ENCODE measurements at regions not wholly inside any gene's neighbourhood (a gene's known extent, or its start where the extent isn't known, plus 50 kb on each side); places are given as distances from the start of the nearest gene placed in this dataset.

DNA sequence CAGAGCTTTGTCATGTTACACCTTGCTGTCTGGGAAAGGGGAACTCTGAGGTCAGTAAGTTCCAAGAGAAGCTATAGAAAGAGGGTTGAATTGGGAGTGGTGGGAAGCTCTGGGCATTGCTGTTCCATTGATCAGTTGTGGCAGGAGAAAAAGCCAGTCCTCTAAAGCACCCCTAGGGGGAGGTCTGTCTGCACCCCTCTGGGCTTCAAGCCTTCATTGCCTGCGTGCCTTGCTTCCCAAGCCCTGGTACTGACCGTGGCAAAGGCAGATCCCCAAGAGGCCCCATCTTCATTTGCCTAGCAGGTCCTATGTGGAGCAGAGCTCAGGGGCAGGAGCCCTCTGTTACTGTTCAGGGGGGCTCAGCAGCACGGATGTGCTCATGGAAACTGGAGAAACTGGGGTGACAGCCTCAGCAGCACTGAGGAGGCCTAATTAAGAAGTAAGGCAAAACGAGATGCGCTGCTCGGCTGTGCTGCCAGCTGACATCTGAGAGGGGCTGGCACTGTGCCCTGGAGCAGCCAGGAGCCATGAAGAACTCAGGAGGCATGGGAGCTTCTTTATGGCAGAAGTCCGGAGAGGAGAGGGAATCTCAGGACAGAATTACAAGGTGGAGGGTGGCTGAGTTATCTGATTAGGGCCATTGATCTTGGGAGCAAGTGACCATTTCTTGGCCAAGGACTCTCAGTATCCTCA is 270.9 kb downstream of the RPLP1 start:
- TF ChIP-seq, protein P1, sequence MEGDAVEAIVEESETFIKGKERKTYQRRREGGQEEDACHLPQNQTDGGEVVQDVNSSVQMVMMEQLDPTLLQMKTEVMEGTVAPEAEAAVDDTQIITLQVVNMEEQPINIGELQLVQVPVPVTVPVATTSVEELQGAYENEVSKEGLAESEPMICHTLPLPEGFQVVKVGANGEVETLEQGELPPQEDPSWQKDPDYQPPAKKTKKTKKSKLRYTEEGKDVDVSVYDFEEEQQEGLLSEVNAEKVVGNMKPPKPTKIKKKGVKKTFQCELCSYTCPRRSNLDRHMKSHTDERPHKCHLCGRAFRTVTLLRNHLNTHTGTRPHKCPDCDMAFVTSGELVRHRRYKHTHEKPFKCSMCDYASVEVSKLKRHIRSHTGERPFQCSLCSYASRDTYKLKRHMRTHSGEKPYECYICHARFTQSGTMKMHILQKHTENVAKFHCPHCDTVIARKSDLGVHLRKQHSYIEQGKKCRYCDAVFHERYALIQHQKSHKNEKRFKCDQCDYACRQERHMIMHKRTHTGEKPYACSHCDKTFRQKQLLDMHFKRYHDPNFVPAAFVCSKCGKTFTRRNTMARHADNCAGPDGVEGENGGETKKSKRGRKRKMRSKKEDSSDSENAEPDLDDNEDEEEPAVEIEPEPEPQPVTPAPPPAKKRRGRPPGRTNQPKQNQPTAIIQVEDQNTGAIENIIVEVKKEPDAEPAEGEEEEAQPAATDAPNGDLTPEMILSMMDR (conservative IDR thresholded peaks at IDR 0.05; ENCODE audit: low read depth, low read length), result peak; percentile 15
- no peak overlapping the region for H3K4me3 ChIP-seq (ENCODE audit: low read depth, low read length)
- DNase-seq (ENCODE audit: low read depth), result no peak

DNA sequence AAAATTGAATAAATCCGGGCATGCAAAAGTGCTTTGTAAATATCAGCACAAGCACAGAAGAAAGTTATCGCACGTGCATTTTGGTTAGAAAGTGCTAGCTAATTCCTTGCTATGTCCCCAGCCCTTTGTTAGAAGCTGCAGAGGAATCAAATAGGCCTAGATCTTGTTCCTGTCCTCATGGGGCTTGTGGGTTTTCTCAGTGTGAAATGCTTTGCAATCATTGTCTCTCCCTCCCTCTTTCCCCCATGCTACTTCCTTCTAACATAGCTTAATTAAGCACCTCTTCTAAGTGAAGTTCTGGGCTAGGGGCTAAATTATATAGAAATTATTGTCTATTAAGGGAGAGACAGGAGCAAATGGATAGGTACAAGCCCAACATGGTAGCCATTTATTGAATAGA is 271.7 kb downstream of the RPLP1 start:
- TF ChIP-seq, protein P1 (conservative IDR thresholded peaks at IDR 0.05; ENCODE audit: low read depth, low read length), result no peak
- H3K4me3 ChIP-seq (ENCODE audit: low read depth, low read length), result no peak overlapping the region
- DNase-seq (ENCODE audit: low read depth), result no peak

DNA sequence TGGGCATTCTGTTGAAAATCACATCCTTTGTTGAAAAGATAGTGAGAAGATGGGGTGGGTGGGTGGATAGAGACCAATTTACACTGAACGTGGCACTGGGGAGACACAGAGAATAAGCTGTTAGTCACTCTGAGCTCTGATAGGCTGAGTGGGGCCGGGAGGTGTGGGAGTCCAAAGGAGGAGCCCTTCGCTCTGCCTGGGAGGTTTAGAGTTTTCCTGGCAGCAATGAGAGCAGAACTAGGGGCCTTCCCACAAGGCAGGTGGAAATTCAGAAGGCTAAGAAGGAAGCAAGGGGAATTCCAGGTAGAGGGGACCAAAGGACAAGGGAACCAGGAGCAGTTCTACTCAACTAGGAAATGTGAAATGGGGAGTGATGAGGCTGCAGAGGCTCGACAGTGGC is 272.7 kb downstream of the RPLP1 start:
- TF ChIP-seq, protein P1 (conservative IDR thresholded peaks at IDR 0.05; ENCODE audit: low read depth, low read length), result no peak
- H3K4me3 ChIP-seq (ENCODE audit: low read depth, low read length), result no peak overlapping the region
- no peak for DNase-seq (ENCODE audit: low read depth)

DNA sequence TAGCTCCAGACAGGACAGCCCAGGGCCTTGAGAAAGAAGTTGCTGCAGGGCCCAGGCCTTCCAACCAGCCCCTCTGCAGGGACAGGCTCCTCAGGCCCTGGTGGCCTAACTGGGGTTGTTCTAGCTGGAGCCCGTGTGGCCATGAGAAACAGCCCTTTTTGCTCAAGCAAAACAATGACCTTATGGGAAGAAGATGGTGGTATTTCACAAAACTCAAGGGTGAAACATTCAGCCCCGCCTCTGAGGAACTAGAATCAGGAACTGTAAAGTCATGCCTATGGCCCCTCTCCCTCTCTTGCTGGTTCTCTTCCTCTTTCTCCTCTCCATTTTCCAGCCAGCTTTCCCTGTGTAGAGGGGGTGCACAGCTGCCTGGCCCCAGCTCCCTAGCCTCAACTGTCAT is 273.3 kb downstream of the RPLP1 start:
- TF ChIP-seq, protein P1 (conservative IDR thresholded peaks at IDR 0.05; ENCODE audit: low read depth, low read length), result no peak
- no peak overlapping the region for H3K4me3 ChIP-seq (ENCODE audit: low read depth, low read length)
- DNase-seq (ENCODE audit: low read depth), result no peak

DNA sequence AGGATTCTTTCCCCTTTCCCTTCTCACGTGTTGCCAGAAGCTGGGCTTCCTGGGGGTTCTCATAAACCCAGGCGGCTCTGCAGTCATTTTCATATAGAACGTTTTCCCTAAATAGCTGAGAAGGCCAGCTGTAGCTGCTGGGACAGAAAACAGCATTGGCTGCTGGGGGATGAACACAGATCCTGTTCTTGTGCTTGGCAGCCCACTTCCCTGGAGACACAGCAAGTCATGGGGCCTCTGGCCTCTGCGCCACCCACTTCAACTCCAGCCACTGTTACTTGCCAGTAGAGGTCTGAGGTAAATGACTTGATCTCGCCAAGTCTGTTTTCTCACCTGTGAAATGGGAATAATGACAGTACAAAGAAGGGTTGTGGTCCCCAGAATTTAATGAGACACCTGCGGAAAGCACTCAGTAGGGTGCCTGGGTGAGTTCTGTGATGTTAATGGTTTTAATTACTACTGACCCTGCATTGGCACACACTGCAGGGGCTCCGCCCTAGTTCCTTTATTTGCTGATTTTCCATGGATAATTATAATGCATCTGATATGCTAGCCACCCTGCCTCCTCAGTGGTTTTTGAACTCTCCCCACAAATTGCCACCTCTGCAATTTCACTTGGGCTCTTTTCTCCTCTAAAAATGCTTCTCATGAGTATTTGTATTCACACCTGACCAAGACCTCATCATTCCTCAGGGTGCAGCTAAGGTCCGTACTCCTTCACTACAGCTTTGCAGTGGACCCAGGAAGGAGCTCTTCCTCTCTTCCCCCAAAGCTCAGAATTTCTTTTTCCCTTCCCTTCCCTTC is 274.7 kb downstream of the RPLP1 start:
- DNase-seq (ENCODE audit: low read depth), result no peak
- no peak overlapping the region for H3K4me3 ChIP-seq (ENCODE audit: low read depth, low read length)
- TF ChIP-seq, protein P1 (conservative IDR thresholded peaks at IDR 0.05; ENCODE audit: low read depth, low read length), result no peak

DNA sequence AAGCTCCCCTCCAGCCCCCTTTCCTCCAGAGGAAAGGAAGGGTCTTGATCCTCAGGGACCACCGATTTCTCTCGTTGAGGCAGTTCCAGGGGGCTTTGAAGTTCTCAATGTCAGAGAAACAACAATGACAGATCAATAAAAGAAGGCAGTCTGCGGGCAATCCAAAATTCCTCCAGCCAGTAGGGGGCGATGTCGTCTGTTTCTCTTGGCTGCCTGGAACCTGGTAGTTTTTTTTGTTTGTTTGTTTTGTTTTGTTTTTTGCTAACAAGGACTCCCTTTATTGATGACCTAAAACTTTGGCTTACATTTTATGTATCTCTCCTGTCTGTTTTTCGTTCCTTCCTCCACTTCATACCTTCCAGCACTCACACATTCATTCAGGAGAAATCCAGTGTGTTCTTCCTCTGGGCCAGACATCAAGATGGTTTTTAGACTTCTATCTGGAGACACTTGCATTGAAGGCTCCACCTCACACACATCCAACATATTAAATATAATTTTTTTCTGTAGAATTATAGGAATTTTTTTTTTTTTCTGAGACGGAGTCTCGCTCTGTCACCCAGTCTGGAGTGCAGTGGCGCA is 276.6 kb downstream of the RPLP1 start:
- TF ChIP-seq, protein P1 (conservative IDR thresholded peaks at IDR 0.05; ENCODE audit: low read depth, low read length), result peak; percentile 83
- H3K4me3 ChIP-seq (ENCODE audit: low read depth, low read length), result no peak overlapping the region
- no peak for DNase-seq (ENCODE audit: low read depth)

Data from epithelial cell of proximal tubule (primary cell).